CD4-positive, alpha-beta memory T cell (primary cell): ENCODE measurements at regions not wholly inside any gene's neighbourhood (a gene's known extent, or its start where the extent isn't known, plus 50 kb on each side); places are given as distances from the start of the nearest gene placed in this dataset.

Source experiments
- CTCF ChIA-PET: fragments of 350-600 bp; sonication (Branson Sonifier 250); formaldehyde crosslinking; loops from one replicate; lab custom pipeline; 2021; ENCODE audit warnings: inconsistent platforms; ENCODE audit not compliant: partially characterized antibody; lab: Charles Lee
- POLR2A ChIA-PET: fragments of 350-600 bp; sonication (Branson Sonifier 250); formaldehyde crosslinking; loops from one replicate; lab custom pipeline; 2021; ENCODE audit not compliant: partially characterized antibody; lab: Charles Lee
- DNase-seq, 5 donors: peaks; one replicate each; pipeline versions ENCODE4 v3.0.0 to v3.0.0-alpha.2; 2020 to 2022; ENCODE audit warnings: mixed read lengths in 1 of 5
- H3K27ac ChIP-seq: one replicate; pipeline ENCODE4 v1.7.0; 2013; ENCODE audit warnings: low read depth, low read length
- H3K27me3 ChIP-seq: 2 replicates; pipeline ENCODE4 v1.7.0; 2013; ENCODE audit warnings: mild to moderate bottlenecking, low read length, moderate library complexity; ENCODE audit not compliant: insufficient read depth
- H3K36me3 ChIP-seq: 2 replicates; pipeline ENCODE4 v1.7.0; 2013; ENCODE audit warnings: mild to moderate bottlenecking, low read length, moderate library complexity; ENCODE audit not compliant: insufficient read depth
- H3K4me1 ChIP-seq: 2 replicates; pipeline ENCODE4 v1.7.0; 2013; ENCODE audit warnings: mild to moderate bottlenecking, low read length, moderate library complexity; ENCODE audit not compliant: insufficient read depth
- H3K4me3 ChIP-seq, 2 donors: one replicate each; pipeline ENCODE4 v1.7.0; 2013; ENCODE audit warnings: low read length in 2 of 2, mild to moderate bottlenecking in 1 of 2
- H3K9me3 ChIP-seq, 2 donors: one replicate each; pipeline ENCODE4 v1.7.0; 2013; ENCODE audit warnings: low read length in 2 of 2, control low read depth in 1 of 2; ENCODE audit not compliant: control insufficient read depth in 1 of 2
- H3K27ac Mint-ChIP-seq, 7 donors: one replicate each; pipeline ENCODE4 v1.8.0; 2020 to 2021; ENCODE audit warnings: mixed read lengths in 7 of 7, mild to moderate bottlenecking in 6 of 7, inconsistent platforms in 3 of 7, moderate library complexity in 3 of 7
- H3K27me3 Mint-ChIP-seq, 2 donors: one replicate each; pipeline ENCODE4 v1.8.0; 2020 to 2021; ENCODE audit warnings: mixed read lengths in 2 of 2
- H3K36me3 Mint-ChIP-seq, 2 donors: one replicate each; pipeline ENCODE4 v1.8.0; 2020 to 2021; ENCODE audit warnings: mixed read lengths in 2 of 2, inconsistent platforms in 1 of 2, mild to moderate bottlenecking in 1 of 2
- H3K4me1 Mint-ChIP-seq, 4 donors: one replicate each; pipeline ENCODE4 v1.8.0; 2020 to 2021; ENCODE audit warnings: mixed read lengths in 4 of 4, mild to moderate bottlenecking in 1 of 4
- H3K4me3 Mint-ChIP-seq, 8 donors: one replicate each; pipeline ENCODE4 v1.8.0; 2020 to 2021; ENCODE audit warnings: mixed read lengths in 8 of 8, mild to moderate bottlenecking in 7 of 8, moderate library complexity in 6 of 8, inconsistent platforms in 3 of 8
- H3K9me3 Mint-ChIP-seq, 8 donors: one replicate each; pipeline ENCODE4 v1.8.0; 2020 to 2021; ENCODE audit warnings: mixed read lengths in 8 of 8, mild to moderate bottlenecking in 5 of 8, inconsistent platforms in 3 of 8, moderate library complexity in 1 of 8
- intact Hi-C: fragments of 100-400 bp; cut with micrococcal nuclease; formaldehyde crosslinking; loops from one replicate; pipeline ENCODE4 v1.15.1; 2023

DNA sequence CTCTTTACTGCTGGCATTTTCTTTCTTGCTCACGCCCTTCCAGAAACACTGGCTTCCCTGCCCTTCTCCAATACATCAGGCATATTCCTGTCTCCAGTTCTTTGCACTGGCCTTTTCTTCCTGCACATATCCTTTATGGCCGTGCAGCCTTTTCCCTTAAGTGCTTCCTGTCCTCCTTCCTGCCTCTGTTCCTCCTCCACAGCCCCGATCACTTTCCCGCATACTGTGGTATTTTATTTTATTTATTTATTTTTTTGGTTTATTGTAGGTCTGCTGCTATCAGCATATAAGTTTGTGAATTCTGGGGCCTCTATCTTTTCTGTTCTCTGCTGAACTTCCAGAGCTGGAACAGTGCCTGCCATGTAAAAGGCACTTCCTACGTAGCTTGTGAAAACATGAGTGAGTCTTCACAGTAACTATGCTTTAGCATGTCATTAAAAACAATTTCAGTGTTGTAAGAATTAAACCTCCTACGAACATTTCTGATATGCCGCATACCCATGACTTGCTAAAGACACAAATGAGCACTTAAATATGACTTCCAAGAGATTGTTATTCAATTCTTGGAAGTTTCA lies 289.1 kb downstream of the TRIB2 start:
- intact Hi-C loops, result loop anchor here (2.0 kb wide), 2 partner anchors 75 to 1317 kb away; no protein-coding TSS in a partner anchor
- no peaks in the 10 kb centered on the region for H3K9me3 ChIP-seq
- ChIA-PET CTCF (interaction anchor here (0.9 to 3.6 kb wide), 27 partner anchors 11 to 1313 kb away, joined by 3 to 74 read pairs (median 7); partner anchors contain the start of gene TRIB2), POLR2A (no interaction called here)
- Mint-ChIP-seq H3K27ac (no peak overlapping the region), H3K27me3 (peaks cover 0 to 2% of the 10 kb centered on the region in 2 donors), H3K9me3 (peaks cover 0 to 1% (median 0%) of the 10 kb centered on the region in 8 donors), H3K4me3 (no peak overlapping the region), H3K36me3 (no peaks in the 10 kb centered on the region), H3K4me1 (peaks cover 0 to 14% (median 10%) of the 10 kb centered on the region in 4 donors)
- H3K27ac ChIP-seq, result no peak overlapping the region
- no peaks in the 10 kb centered on the region for H3K27me3 ChIP-seq
- no peaks in the 10 kb centered on the region for H3K36me3 ChIP-seq
- no peak for DNase-seq
- H3K4me3 ChIP-seq, result no peak overlapping the region
- H3K4me1 ChIP-seq, result peaks cover 8% of the 10 kb centered on the region

- Mint-ChIP-seq H3K4me3 (no peak overlapping the region), H3K36me3 (no peaks in the 10 kb centered on the region), H3K4me1 (peaks cover 0 to 13% (median 9%) of the 10 kb centered on the region in 4 donors), H3K9me3 (peaks cover 0 to 1% (median 0%) of the 10 kb centered on the region in 8 donors), H3K27me3 (peaks cover 0 to 2% of the 10 kb centered on the region in 2 donors), H3K27ac (no peak overlapping the region)
- CTCF ChIA-PET, result interaction anchor here (0.7 to 3.6 kb wide), 54 partner anchors 9 to 1326 kb away, joined by 3 to 74 read pairs (median 5); partner anchors contain the start of gene TRIB2
- Histone ChIP-seq H3K27me3 (no peaks in the 10 kb centered on the region), H3K36me3 (no peaks in the 10 kb centered on the region), H3K4me3 (no peak overlapping the region), H3K4me1 (peaks cover 7% of the 10 kb centered on the region), H3K9me3 (no peaks in the 10 kb centered on the region), H3K27ac (no peak overlapping the region)
- POLR2A ChIA-PET, result interaction anchor here (0.9 to 1.6 kb wide), 4 partner anchors 278 to 291 kb away, joined by 3 to 4 read pairs (median 3); partner anchors contain the start of gene TRIB2
- intact Hi-C loops, result loop anchor here (2.0 kb wide), 2 partner anchors 76 to 1318 kb away; no protein-coding TSS in a partner anchor
- no peak for DNase-seq
Measured at GRCh38 chr2:13006426-13006825, 289.7 kb downstream of the TRIB2 start.

- intact Hi-C loops, result loop anchor here (1.0 to 2.0 kb wide), 7 partner anchors 76 to 1529 kb away; partner anchors contain the start of gene TRIB2
- H3K27me3 Mint-ChIP-seq, result peaks cover 0 to 2% of the 10 kb centered on the region in 2 donors
Measured at GRCh38 chr2:13006829-13007717, 290.3 kb downstream of the TRIB2 start.

DNA sequence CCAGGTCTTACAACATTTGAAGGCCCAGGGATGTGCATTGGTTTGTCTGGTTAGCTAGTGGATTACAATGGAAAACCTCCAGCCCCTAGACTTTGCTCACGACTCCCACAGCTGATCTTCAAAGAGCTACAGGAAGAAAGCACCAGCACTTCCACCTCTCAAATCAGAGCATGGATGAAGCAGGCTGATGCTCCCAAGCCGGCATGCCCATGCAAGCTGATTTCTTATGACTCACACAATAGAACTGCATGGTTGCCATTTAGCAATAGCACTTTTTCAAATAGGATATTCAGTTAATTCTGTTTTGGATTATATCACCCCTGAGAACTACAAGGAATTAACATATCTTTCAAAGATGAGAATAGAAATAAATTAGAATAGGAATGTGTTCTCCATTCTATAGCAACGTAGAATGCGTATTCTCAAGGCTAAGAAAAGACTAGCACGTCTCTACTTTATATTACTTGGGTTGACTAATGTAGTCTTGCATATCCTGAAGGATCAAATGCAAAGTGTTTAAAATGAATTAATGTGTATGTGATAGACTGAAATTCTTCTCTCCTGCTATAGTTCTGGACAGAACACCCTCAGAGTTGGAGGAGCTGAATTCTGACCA lies 292.4 kb downstream of the TRIB2 start:
- no peak overlapping the region for H3K4me3 ChIP-seq
- DNase-seq, result no peak
- peaks cover 5% of the 10 kb centered on the region for H3K4me1 ChIP-seq
- no peaks in the 10 kb centered on the region for H3K9me3 ChIP-seq
- H3K9me3 Mint-ChIP-seq, result peaks cover 0 to 1% (median 0%) of the 10 kb centered on the region in 8 donors
- H3K36me3 Mint-ChIP-seq, result no peaks in the 10 kb centered on the region
- no peak overlapping the region for H3K27ac Mint-ChIP-seq
- no peak overlapping the region for H3K4me3 Mint-ChIP-seq
- peaks cover 5% of the 10 kb centered on the region for H3K27me3 ChIP-seq
- no peaks in the 10 kb centered on the region for H3K36me3 ChIP-seq
- H3K27ac ChIP-seq, result no peak overlapping the region
- intact Hi-C loops, result no loop called here
- H3K4me1 Mint-ChIP-seq, result peaks cover 0 to 6% (median 3%) of the 10 kb centered on the region in 4 donors
- CTCF ChIA-PET, result interaction anchor here (1.2 to 3.6 kb wide), 3 partner anchors 1142 to 1181 kb away, joined by 3 to 74 read pairs (median 5); no protein-coding TSS in a partner anchor
- peaks cover 8% of the 10 kb centered on the region in 2 donors for H3K27me3 Mint-ChIP-seq
- POLR2A ChIA-PET, result no interaction called here

More at GRCh38 chr2:13006829-13007717, 290.3 kb downstream of the TRIB2 start:
- Histone ChIP-seq H3K9me3 (no peaks in the 10 kb centered on the region), H3K4me1 (peaks cover 5% of the 10 kb centered on the region), H3K27me3 (no peaks in the 10 kb centered on the region), H3K36me3 (no peaks in the 10 kb centered on the region), H3K27ac (no peak overlapping the region), H3K4me3 (no peak overlapping the region)
- POLR2A ChIA-PET, result interaction anchor here (0.9 to 1.6 kb wide), 4 partner anchors 279 to 292 kb away, joined by 3 to 4 read pairs (median 3); partner anchors contain the start of gene TRIB2
- H3K27ac Mint-ChIP-seq, result no peak overlapping the region
- no peaks in the 10 kb centered on the region for H3K36me3 Mint-ChIP-seq
- H3K4me3 Mint-ChIP-seq, result no peak overlapping the region
- CTCF ChIA-PET, result interaction anchor here (0.7 to 3.6 kb wide), 83 partner anchors 9 to 1534 kb away, joined by 3 to 74 read pairs (median 4); partner anchors contain the start of gene TRIB2
- H3K4me1 Mint-ChIP-seq, result peaks cover 0 to 7% (median 3%) of the 10 kb centered on the region in 4 donors
- DNase-seq, result peak; percentile 49 to 67 (median 61)
- peaks cover 0 to 1% (median 0%) of the 10 kb centered on the region in 8 donors for H3K9me3 Mint-ChIP-seq

DNA sequence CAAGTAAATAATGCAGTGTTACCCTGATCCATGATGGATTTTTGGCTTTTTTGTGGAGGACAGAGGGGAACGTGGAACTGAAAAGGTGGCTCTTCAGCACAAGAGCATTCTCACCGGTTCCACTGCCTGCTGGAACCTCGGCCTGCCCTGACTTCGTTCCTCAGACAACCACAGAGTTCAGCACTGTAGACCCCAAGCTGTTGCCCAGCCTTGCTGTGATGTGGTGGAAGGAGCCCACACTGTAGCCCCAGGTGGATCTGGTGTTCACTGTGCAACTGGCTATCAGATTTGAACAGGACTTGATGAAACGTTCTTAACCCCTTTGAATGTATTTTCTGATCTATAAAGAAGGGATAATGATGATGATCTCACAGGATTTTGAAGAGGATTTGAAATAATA lies 293.5 kb downstream of the TRIB2 start:
- no peaks in the 10 kb centered on the region for H3K36me3 ChIP-seq
- peaks cover 5% of the 10 kb centered on the region for H3K4me1 ChIP-seq
- ChIA-PET POLR2A (no interaction called here), CTCF (interaction anchor here (1.5 kb wide), 2 partner anchors 1143 to 1149 kb away, joined by 3 read pairs; no protein-coding TSS in a partner anchor)
- intact Hi-C loops, result no loop called here
- no peak overlapping the region for H3K4me3 ChIP-seq
- H3K27me3 ChIP-seq, result peaks cover 7% of the 10 kb centered on the region
- Mint-ChIP-seq H3K27ac (no peak overlapping the region), H3K36me3 (no peaks in the 10 kb centered on the region), H3K4me1 (peaks cover 0 to 6% (median 3%) of the 10 kb centered on the region in 4 donors), H3K9me3 (peaks cover 0 to 1% (median 0%) of the 10 kb centered on the region in 8 donors), H3K27me3 (peaks cover 13% of the 10 kb centered on the region in 2 donors), H3K4me3 (no peak overlapping the region)
- no peak overlapping the region for H3K27ac ChIP-seq
- no peaks in the 10 kb centered on the region for H3K9me3 ChIP-seq
- no peak for DNase-seq

GRCh38 chr2:13014783-13015182 lies 298.0 kb downstream of the TRIB2 start:
- Histone ChIP-seq H3K36me3 (no peaks in the 10 kb centered on the region), H3K27ac (no peak overlapping the region), H3K4me3 (no peak overlapping the region), H3K4me1 (no peaks in the 10 kb centered on the region), H3K27me3 (peaks cover 7% of the 10 kb centered on the region), H3K9me3 (no peaks in the 10 kb centered on the region)
- intact Hi-C loops, result no loop called here
- Mint-ChIP-seq H3K9me3 (no peaks in the 10 kb centered on the region), H3K27me3 (peaks cover 16 to 33% of the 10 kb centered on the region in 2 donors), H3K4me1 (no peaks in the 10 kb centered on the region), H3K27ac (no peak overlapping the region), H3K36me3 (no peaks in the 10 kb centered on the region), H3K4me3 (no peak overlapping the region)
- ChIA-PET POLR2A (no interaction called here), CTCF (no interaction called here)
- DNase-seq, result no peak
